IPS DF 4.7 (cell line): ENCODE measurements at regions not wholly inside any gene's neighbourhood (a gene's known extent, or its start where the extent isn't known, plus 50 kb on each side); places are given as distances from the start of the nearest gene placed in this dataset.

Experiments used
- DNase-seq: peaks from one replicate; pipeline ENCODE4 v3.0.0-alpha.2; 2013; ENCODE audit warnings: low spot score; ENCODE audit errors: extremely low read depth

DNA sequence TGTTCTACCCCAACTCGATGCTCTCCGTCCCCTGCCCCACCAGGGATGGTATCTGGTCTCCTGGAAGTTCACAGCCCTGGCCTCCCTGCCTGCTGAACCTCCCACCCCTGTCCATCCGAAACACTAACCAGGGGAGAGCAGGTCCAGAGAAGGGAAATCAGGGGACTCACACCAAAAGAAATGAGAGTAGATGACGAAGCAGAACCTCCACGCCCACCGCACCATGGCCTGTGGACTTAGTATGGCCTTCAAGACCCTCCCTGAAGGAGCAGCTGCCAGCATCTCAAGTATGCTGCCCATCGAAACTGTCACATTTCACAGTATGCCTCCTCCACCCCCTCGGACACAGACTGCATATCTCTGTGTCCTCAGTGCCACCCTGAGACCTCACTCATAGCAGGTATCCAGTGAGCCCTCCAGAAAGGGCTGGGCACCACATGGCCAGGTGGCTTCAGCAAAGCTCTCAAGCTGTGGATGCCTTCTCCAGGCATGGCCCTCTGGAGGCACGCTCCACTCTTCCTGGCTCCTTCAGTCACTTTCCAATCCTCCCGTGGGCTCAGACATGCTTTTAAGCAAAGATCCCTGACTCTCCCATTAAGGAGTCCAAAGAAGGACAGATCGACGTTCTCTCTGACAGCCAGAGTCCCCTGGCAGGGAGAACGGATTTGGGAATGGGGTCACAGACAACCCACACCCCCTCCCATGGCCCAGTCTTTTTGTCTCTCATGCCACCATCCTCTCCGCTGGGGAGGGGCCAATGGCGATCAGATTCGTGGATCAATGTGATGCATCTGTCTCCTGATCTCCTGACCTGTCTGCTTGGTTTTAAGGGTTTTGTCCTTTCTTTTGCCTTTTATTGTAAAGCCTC lies 158.4 kb downstream of the ANKRD60 start:
- no peak for DNase-seq

DNA sequence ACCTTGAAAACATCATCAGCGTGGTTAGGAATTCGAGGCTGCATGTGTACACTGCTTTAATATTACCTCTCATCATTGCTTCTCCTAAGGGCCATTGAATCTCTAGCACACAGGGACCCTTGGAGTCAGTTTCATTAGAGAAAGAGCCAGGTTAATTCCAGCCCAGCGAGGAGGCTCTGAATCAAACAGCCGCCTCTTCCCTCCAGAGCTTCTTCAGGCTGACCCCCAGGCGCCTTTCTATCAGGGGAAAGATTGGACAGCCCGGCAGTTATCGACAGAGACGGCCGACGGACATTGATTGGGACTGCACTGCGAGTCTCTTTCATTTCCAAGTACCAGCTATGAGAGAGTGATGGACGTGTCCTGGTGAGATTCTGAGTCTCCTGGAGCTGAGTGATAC lies 159.2 kb downstream of the ANKRD60 start:
- DNase-seq = no peak

DNA sequence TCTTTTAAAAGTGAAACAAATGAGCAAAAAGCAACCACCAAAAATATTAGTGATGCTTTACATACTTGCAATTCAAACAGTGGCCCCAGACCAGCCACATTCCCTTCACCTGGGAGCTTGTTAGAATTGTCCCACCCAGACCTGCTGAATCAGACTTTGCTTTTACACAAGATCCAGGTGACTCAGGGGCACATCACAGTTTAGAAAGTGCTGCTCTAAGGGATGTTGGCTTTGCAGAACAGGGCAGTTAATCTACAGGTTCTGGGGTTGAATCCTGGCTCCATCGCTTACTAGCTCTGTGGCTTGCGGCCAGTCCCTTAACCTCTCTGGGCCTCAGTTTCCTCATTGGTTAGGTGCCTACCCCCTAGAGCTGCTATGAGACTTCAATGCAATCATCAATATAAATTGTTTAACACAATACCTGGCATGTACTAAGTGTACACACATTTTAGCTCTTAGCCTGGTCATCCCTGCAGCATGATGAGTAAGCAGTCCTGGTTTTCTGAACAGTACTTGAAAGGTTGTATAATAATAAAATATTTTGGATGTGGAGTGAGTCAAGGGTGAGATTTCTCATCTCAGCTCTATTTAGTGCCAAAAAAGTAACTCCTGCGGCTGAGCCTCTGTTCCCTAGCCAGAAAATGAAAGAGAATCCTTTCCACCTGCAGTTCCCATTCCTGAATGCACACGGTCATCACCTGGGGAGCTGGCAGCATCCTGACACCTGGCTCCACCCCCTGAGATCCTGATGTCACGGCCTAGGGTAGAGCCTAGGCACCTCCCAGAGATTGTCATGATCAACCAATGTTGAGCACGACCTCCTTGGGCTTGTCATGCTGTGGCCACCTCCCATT lies 162.7 kb downstream of the ANKRD60 start:
- no peak for DNase-seq

DNA sequence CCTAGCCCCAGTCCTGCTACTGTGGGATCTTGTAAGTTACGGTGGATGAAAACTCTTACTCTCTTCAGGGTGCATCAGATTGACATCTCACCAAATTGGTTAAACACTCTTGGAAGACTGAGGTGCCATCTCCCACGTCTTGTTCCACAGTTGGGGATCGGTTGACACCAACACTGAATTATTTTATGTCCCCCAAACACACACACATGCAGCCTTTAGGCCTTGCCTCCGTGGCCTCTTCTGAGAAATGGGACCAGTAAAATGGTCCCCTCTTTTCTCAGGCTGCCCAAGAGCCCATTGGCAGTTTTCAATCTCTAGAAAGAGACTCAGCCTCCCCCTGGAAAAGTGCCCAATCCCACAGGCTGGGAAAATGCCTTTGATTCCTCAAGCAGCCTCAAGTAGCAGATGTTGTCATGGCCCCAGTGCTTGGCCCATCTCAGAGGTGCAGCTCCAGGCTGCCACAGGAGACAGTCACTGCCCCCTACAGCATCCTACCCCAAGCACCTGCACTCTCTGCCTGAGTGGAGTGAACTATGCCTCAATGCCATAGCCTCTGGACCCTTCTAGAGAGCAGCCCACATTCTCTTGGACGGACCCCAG lies 163.9 kb downstream of the ANKRD60 start:
- DNase-seq = no peak

- DNase-seq = no peak
Observed at GRCh38 chr20:58059260-58059544, 169.3 kb downstream of the ANKRD60 start.

DNA sequence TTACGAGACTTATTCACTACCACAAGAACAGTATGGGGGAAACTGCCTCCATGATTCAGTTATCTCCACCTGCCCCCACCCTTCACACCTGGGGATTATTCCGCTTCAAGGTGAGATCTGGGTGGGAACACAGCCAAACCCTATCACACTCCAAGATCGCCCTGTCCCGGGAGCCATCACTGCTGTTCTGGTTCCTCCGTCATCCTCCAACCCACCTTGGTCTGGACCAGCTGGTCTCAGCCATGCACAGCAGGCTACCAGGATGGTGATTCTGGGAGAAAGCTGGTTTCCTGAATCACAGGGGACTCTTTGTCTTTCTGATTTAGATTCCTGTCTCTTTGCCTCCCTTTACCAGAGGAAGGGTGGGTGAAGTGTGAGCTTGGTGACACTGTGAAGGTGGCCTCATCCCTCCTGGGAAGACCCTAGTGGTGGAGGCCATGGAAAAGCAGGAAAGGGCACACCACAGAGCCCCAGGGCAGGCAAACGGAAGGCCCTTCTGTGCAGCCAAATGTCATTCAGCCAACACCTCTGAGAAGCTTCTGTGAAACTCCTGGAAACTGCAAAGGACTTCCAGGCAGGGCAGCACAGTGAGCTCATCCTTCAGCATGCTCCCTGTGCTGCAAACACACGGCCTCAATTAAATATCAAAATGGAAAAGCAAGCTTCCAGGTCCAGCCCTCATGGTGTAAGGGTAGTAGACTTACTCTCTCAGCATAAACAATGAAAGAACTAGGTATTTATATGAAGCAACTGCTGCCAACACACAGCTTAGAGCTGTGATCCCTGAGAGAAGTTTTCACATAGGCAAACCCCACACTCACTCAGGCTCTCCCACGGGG lies 169.8 kb downstream of the ANKRD60 start:
- no peak for DNase-seq

GRCh38 chr20:58056921-58057686 lies 171.3 kb downstream of the ANKRD60 start:
- no peak for DNase-seq

DNA sequence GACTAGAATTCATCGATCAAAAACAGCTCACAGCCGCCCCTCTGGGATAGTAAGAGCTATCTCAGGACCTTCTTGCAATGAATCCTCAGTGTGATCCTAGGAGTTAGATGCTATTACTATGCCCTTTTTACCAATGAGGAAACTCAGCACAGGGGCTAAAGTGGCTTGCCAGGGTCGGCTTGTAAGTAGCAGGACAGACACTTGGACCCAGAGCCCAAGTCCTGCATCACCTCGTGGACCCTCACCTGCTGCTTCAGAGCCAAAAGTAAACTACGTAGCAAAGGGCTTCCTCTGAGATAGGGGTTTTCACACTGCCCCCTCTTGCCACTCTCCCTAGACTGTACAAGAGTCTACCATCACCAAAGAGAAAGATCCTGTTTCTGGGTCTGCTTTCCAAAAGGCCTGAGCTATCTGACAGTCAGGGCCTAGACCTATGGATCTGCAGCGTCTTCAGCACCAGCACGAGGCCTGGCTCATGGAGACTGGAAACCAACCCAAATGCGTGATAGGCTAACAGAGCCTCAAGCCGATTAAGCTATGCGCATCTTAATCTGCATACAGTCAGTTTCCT lies 172.3 kb downstream of the ANKRD60 start:
- no peak for DNase-seq

DNA sequence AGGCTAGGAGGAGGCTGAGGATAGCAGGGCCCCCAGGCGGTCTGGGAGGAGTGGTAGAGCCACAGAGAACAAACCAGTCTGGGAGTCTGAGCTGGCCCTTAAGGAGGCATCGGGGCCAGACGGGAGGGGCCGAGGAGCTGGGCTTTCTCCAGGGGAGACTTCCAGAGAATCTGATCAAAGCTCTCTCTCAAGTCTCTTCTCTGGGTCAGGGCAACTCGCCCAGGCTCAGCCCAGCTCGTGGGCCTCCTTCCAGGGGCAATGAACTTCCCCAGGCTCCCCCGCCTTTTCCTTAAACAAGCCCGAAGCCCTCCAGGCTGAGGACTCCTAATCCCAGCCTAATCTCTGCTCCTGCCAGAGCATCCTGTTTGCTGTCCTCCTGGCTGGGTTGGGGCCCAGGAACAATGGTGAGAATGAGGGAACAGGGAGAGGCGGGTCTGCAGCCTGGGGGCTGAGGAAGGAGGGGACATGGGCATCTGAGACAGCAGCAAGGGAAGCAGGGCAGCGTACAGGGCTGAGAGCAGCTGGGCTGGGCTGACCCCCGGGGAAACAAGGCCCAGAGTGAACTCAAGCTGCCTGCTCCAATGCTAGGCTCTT lies 173.6 kb downstream of the ANKRD60 start:
- no peak for DNase-seq

DNA sequence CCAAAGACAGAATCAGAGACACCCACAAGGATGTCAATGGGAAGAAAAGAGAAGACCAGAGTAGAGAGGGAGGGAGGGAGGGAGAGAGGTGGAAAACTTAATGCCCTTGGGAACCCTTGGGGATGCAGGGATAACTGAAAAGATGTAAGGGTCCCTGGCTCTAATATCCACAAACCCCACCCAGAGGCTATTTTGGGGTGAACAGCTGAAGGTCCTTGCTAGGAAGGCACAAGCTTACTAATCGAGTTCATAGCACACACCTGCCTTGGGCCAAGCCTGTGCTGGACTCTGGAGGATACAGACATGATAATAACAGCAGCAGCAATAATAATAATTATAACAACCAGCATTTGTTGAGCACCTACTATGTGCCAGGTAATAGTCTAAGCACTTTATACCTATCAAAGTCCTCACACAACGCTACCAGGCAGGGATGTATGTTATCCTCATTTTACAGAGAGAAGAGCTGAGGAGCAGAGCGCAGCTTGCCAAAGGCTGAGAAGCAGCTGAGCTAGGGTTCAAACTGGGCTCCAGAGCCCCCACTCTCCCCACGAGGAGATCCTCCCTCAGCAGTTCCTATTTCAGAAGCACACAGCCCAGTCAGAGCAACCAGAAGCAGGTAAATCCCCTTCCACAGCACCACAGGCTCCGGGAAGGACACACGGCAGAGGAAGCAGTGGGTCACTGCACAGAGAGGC lies 174.2 kb downstream of the ANKRD60 start:
- no peak for DNase-seq

DNA sequence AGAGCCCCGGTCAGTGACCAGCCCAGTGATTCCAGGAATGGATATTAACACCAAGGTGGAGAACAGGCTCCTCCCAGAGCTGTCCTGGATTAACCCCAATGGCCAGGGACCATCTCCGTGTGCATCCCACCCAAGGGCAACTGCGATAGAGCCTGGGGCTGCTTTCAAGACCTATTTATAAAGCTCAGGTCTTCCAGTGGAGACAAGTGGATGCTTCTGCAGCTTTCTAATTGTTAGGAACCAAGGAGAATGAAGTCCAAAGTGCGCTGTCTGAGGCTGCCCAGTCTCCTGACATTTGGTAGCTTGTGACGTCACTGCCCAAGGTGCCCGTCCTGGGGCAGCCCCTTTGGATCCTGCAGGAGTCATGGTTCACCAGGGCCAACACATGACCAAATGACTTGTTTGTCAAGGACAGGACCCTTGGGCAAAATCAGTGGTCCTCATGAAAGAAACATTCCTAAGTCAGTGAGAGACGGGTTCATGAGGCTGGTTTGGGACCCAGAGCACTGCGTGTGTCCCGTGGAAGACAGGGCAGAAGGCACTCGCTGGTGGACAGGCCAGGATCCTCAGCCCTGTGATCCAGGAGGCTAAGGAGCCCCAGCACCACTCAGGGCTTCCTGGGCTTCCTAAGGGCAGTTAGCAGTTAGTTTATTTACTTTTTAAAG lies 174.9 kb downstream of the ANKRD60 start:
- no peak for DNase-seq

DNA sequence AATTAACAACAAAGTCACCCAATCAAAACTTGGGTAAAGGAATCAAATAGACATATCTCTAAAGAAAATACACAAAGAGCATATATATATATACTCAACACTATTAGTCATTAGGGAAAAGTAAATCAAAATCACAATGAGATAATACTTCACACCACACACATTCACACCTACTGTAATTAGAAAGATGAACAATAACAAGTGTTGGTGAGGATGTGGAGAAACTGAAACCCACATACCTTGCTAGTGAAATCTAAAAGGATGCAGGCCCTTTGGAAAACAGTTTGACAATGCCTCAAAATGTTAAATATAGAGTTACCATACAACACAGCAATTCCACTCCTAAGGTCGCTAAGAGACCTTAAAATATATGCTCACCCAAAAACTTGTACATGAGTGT lies 177.1 kb downstream of the ANKRD60 start:
- DNase-seq = no peak

- DNase-seq = no peak
Observed at GRCh38 chr20:58048096-58048702, 180.3 kb downstream of the ANKRD60 start.

DNA sequence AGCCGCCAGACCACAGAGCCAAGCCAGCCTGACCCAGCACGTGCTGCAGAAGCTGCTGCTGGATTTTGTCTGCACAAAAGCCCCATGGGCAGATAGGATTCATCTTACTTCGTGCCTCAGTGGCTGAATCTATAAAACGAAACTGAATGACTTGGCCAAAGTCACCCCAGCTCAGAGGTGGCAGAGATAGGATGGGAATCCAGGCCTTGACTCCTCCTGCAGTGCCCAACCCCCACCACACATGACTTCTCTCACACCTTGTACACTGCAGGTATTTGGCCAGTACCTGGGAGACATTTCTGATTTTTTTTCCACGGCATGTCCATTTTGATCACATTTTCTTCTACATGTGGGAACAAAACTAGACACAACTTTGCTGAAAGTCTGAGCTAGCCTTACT lies 182.1 kb downstream of the ANKRD60 start:
- DNase-seq = no peak

DNA sequence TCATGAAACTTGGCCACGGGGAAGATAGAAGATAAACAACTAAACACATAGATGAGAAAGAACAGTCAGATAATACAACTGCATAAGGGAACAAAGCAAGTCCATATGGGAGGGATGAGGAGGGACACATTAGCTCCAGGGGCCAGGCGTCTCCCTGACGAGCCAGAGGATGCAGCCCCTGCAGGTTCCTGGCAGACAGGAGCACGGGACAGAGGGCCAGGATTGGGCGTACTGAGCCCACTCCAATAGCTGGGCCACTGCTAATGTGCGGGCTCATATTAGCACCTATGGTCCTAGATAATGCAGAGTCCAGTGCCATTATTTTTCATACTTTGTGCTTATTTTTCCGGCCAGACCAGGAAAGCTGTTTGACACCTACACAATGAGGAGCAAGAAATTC lies 182.9 kb downstream of the ANKRD60 start:
- DNase-seq = no peak

DNA sequence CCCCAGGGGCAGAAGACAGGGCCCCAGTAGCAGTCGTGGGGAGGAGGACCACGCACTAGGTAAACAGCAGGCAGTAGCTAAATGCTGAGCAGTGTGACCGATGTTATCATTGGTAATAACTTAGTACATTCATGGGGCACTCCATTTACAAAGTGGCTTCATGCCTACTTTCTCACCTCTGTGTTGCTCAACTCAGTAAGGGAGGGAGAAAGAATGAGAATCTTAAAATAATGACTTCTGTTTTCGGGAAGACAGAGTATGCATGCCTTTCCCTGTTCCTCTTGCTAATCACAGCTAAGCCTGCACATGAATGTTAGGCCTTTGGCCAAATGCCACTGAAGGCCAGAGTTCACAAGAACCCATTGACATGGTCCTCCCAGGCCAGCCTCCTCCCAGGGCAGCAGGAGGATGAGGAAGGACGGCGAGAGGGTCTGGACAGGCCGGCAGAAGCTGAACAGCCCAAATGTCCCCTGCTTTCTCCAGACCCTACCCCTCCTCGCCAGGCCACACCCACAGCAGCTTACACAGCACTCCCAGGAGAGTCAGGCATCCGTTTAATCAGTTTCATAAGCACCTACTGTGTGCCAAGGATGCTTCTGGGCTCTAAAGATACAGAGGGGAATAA lies 183.4 kb downstream of the ANKRD60 start:
- DNase-seq = no peak

DNA sequence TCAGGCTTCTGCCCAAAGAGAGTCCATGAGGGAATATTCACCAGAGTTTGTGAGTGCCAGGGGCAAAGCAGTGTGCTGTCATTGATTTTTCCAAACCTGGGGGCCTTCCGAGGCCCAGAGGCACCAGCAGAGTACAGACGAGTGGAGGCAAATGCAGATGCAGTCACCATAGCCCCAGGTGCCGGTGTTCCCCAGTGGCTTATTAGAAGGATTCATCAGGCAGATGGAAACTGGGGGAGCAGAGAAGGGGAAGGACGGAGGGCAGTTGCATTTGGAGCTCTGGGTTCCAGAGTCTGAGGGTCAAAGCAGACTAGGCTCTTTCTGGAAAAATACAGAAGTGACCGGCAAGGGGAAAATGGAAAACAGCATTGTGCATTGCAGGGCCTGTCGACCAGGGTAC lies 184.2 kb downstream of the ANKRD60 start:
- DNase-seq = no peak
